B cell (primary cell): ENCODE measurements at regions not wholly inside any gene's neighbourhood (a gene's known extent, or its start where the extent isn't known, plus 50 kb on each side); places are given as distances from the start of the nearest gene placed in this dataset.

Experiments
- ATAC-seq: fragments of 200-7000 bp; cut with Tn5 transposase; one replicate; pipeline ENCODE4 v1.10.0; 2021; ENCODE audit warnings: low read depth, mild to moderate bottlenecking, moderate number of reproducible peaks, moderate library complexity
- CTCF ChIA-PET: fragments of 350-600 bp; sonication (Branson Sonifier 250); formaldehyde crosslinking; loops from one replicate; lab custom pipeline; 2021; ENCODE audit warnings: antibody characterized with exemption, inconsistent platforms; lab: Charles Lee
- POLR2A ChIA-PET: fragments of 350-600 bp; sonication (Branson Sonifier 250); formaldehyde crosslinking; loops from one replicate; lab custom pipeline; 2021; ENCODE audit warnings: antibody characterized with exemption; lab: Charles Lee
- DNase-seq: peaks from one replicate; pipeline ENCODE4 v3.0.0; 2013
- H2AFZ ChIP-seq: 2 replicates; pipeline ENCODE4 v1.6.1; 2012; ENCODE audit warnings: mild to moderate bottlenecking, low read depth, low read length; ENCODE audit not compliant: insufficient read depth, poor library complexity, severe bottlenecking
- H3K27ac ChIP-seq, 2 donors: 1 replicate in 1 of 2; 2 replicates in 1 of 2; pipeline ENCODE4 v1.5.1; 2012 to 2013; ENCODE audit warnings: low read length in 2 of 2, mild to moderate bottlenecking in 2 of 2, moderate library complexity in 1 of 2
- H3K27me3 ChIP-seq, 4 experiments: fragments of 200-600 bp in 1 of 4; sonication (generic) in 1 of 4; replicated peaks in 1 of 4; 1 replicate in 2 of 4; 2 replicates in 2 of 4; pipeline versions ENCODE4 v1.6.1 to v1.7.0; 2013 to 2016; ENCODE audit warnings: low read length in 3 of 4, mild to moderate bottlenecking in 2 of 4, mixed read lengths in 1 of 4, moderate library complexity in 1 of 4; ENCODE audit not compliant: insufficient read depth in 4 of 4, control insufficient read depth in 3 of 4; ENCODE audit errors: control extremely low read depth in 1 of 4
- H3K36me3 ChIP-seq, 2 experiments: replicated peaks in 1 of 2; 1 replicate in 1 of 2; 2 replicates in 1 of 2; pipeline versions ENCODE4 v1.6.1 to v1.7.1; 2013; ENCODE audit warnings: low read length in 1 of 2; ENCODE audit not compliant: insufficient read depth in 2 of 2, control insufficient read depth in 1 of 2; ENCODE audit errors: control extremely low read depth in 1 of 2, extremely low read depth in 1 of 2
- H3K4me1 ChIP-seq, 2 donors: fragments of 200-600 bp in 1 of 2; sonication (generic) in 1 of 2; 1 replicate in 1 of 2; 2 replicates in 1 of 2; pipeline versions ENCODE4 v1.5.1 to v1.6.1; 2013 to 2017; ENCODE audit warnings: low read length in 2 of 2; ENCODE audit not compliant: control insufficient read depth in 2 of 2, insufficient read depth in 2 of 2
- H3K4me2 ChIP-seq: replicated peaks from 2 replicates; pipeline ENCODE3; 2012; ENCODE audit warnings: mild to moderate bottlenecking, low read depth, low read length; ENCODE audit not compliant: poor library complexity, severe bottlenecking
- H3K4me3 ChIP-seq, 5 experiments: fragments of 200-600 bp in 1 of 5; sonication (generic) in 1 of 5; 1 replicate in 3 of 5; 2 replicates in 2 of 5; pipeline versions ENCODE4 v1.5.1 to v1.7.0; 2011 to 2016; ENCODE audit warnings: low read length in 4 of 5, mild to moderate bottlenecking in 4 of 5, low read depth in 2 of 5, control low read depth in 1 of 5, moderate library complexity in 1 of 5; ENCODE audit not compliant: insufficient read depth in 1 of 5; ENCODE audit errors: control extremely low read depth in 1 of 5, extremely low read depth in 1 of 5
- H3K79me2 ChIP-seq: fragments of 200-600 bp; sonication (generic); one replicate; pipeline ENCODE4 v1.6.0; 2016; ENCODE audit warnings: low read length; ENCODE audit not compliant: control insufficient read depth, insufficient read depth
- H3K9ac ChIP-seq: fragments of 200-600 bp; sonication (generic); 2 replicates; pipeline ENCODE4 v1.6.1; 2017; ENCODE audit warnings: mild to moderate bottlenecking, low read length, moderate library complexity
- H3K9me3 ChIP-seq, 3 donors: one replicate each; pipeline versions ENCODE4 v1.6.1 to v1.7.1; 2013; ENCODE audit warnings: low read length in 2 of 3; ENCODE audit not compliant: control insufficient read depth in 2 of 3, insufficient read depth in 1 of 3; ENCODE audit errors: control extremely low read depth in 1 of 3
- H4K20me1 ChIP-seq: 2 replicates; pipeline ENCODE4 v1.6.0; 2012; ENCODE audit warnings: mild to moderate bottlenecking, low read length; ENCODE audit not compliant: insufficient read depth, control insufficient read depth, poor library complexity, severe bottlenecking
- H3K27ac Mint-ChIP-seq: one replicate; pipeline ENCODE4 v1.8.0; 2021; ENCODE audit warnings: mixed read lengths
- H3K27me3 Mint-ChIP-seq: one replicate; pipeline ENCODE4 v1.8.0; 2021; ENCODE audit warnings: mixed read lengths
- H3K4me1 Mint-ChIP-seq: one replicate; pipeline ENCODE4 v1.8.0; 2021; ENCODE audit warnings: mixed read lengths
- H3K4me3 Mint-ChIP-seq: one replicate; pipeline ENCODE4 v1.8.0; 2021; ENCODE audit warnings: mixed read lengths
- H3K9me3 Mint-ChIP-seq: one replicate; pipeline ENCODE4 v1.8.0; 2022; ENCODE audit warnings: mixed read lengths; ENCODE audit not compliant: insufficient read depth
- CTCF ChIP-seq: fragments of 200-600 bp; IDR thresholded peaks from one replicate; pipeline ENCODE4 v1.8.0; 2022; ENCODE audit warnings: antibody characterized with exemption, mild to moderate bottlenecking
- EZH2 ChIP-seq: IDR thresholded peaks from 2 replicates; pipeline ENCODE4 v1.6.1; 2012; ENCODE audit warnings: borderline replicate concordance, low read depth, mild to moderate bottlenecking, moderate library complexity, low read length; ENCODE audit not compliant: insufficient read depth, poor library complexity, severe bottlenecking
- WGBS: methylation state at CpG from one replicate; pipeline ENCODE4 v1.1.5; 2013; ENCODE audit warnings: missing lambda C conversion rate; ENCODE audit not compliant: insufficient coverage; 5-methylcytosine and 5-hydroxymethylcytosine counted together
- intact Hi-C: fragments of 100-400 bp; cut with micrococcal nuclease; formaldehyde crosslinking; loops from one replicate; pipeline ENCODE4 v1.10.0; 2022

- Histone ChIP-seq H3K79me2 (no peaks in the 10 kb centered on the region), H2AFZ (no peak overlapping the region), H3K4me3 (no peak overlapping the region), H3K9ac (no peak overlapping the region), H3K27ac (no peak overlapping the region), H3K36me3 (no peaks in the 10 kb centered on the region), H3K4me2 (no peak overlapping the region), H3K4me1 (no peaks in the 10 kb centered on the region), H4K20me1 (no peaks in the 10 kb centered on the region), H3K27me3 (no peaks in the 10 kb centered on the region), H3K9me3 (no peaks in the 10 kb centered on the region)
- Mint-ChIP-seq H3K4me1 (no peaks in the 10 kb centered on the region), H3K27me3 (no peaks in the 10 kb centered on the region), H3K4me3 (no peak overlapping the region), H3K27ac (no peak overlapping the region), H3K9me3 (no peaks in the 10 kb centered on the region)
- intact Hi-C loops: no loop called here
- ATAC-seq: no peak
- TF ChIP-seq EZH2: no peak
- no peak for TF ChIP-seq CTCF
- WGBS: 100% methylated on average over 1 of the region's 3 CpGs
- POLR2A ChIA-PET: no interaction called here
- no peak for DNase-seq
- CTCF ChIA-PET: no interaction called here
These were observed 947.1 kb downstream of the TFAP2A start for GRCh38 chr6:9467741-9468140.

- POLR2A ChIA-PET: no interaction called here
- 92% methylated on average over 2 of the region's 2 CpGs for WGBS
- TF ChIP-seq CTCF (no peak), EZH2 (no peak)
- DNase-seq (no peak), ATAC-seq (no peak)
- Histone ChIP-seq H4K20me1 (no peaks in the 10 kb centered on the region), H3K4me1 (no peaks in the 10 kb centered on the region), H3K27me3 (no peaks in the 10 kb centered on the region), H3K27ac (no peak overlapping the region), H3K4me2 (no peak overlapping the region), H2AFZ (no peak overlapping the region), H3K9ac (no peak overlapping the region), H3K4me3 (no peak overlapping the region), H3K79me2 (no peaks in the 10 kb centered on the region), H3K9me3 (no peaks in the 10 kb centered on the region), H3K36me3 (no peaks in the 10 kb centered on the region)
- intact Hi-C loops: no loop called here
- no peaks in the 10 kb centered on the region for H3K27me3 Mint-ChIP-seq
- H3K4me3 Mint-ChIP-seq: no peak overlapping the region
- peaks cover 6% of the 10 kb centered on the region for H3K9me3 Mint-ChIP-seq
- CTCF ChIA-PET: no interaction called here
- H3K27ac Mint-ChIP-seq: no peak overlapping the region
- no peaks in the 10 kb centered on the region for H3K4me1 Mint-ChIP-seq
These were observed 950.3 kb downstream of the TFAP2A start for GRCh38 chr6:9464583-9464982.
